ENCODE measurements at regions not wholly inside any gene's neighbourhood (a gene's known extent, or its start where the extent isn't known, plus 50 kb on each side); places are given as distances from the start of the nearest gene placed in this dataset.
"Not testable (repeated sequence)": the region's sequence is repeated elsewhere in the genome, so short reads cannot be mapped to it uniquely, and the experiment has no call there.

GRCh38 chr9:85813388-85813787 lies 71.6 kb upstream of the AGTPBP1 start:
- not testable (repeated sequence) for TF ChIP-seq CTCF (IDR thresholded peaks at IDR 0.05; ENCODE audit: low read depth, low read length); EZH2phosphoT487 (IDR thresholded peaks at IDR 0.05; ENCODE audit: low read depth)
